ENCODE measurements at regions not wholly inside any gene's neighbourhood (a gene's known extent, or its start where the extent isn't known, plus 50 kb on each side); places are given as distances from the start of the nearest gene placed in this dataset.

GRCh38 chr6:170021579-170021978, 269.3 kb downstream of the DLL1 start:
- TF ChIP-seq MYC (IDR thresholded peaks at IDR 0.05; ENCODE audit: low read depth, low read length), result no peak
- no peak for TF ChIP-seq POLR2A (IDR thresholded peaks at IDR 0.05; ENCODE audit: extremely low read depth, insufficient read length)
